IMR-90 (cell line): ENCODE measurements at regions not wholly inside any gene's neighbourhood (a gene's known extent, or its start where the extent isn't known, plus 50 kb on each side); places are given as distances from the start of the nearest gene placed in this dataset.

Source experiments
- ATAC-seq: fragments of 200-7000 bp; cut with Tn5 transposase; 2 replicates; pipeline ENCODE4 v1.9.1; 2020; ENCODE audit warnings: low read depth, mild to moderate bottlenecking, moderate library complexity
- BruUV-seq: library from RNA; stranded (reverse); fragments of 400-500 nt; replicated peaks from 2 replicates; lab custom pipeline; 2021; lab: Mats Ljungman, UMichigan
- CTCF ChIA-PET: fragments of 300-600 bp; formaldehyde crosslinking; extraction: SDS; loops from one replicate; lab custom pipeline; 2021; ENCODE audit warnings: antibody characterized with exemption; lab: Yijun Ruan, JAX
- POLR2A ChIA-PET: fragments of 300-600 bp; sonication (Branson Sonifier 250); formaldehyde crosslinking; loops from one replicate; lab custom pipeline; 2022; ENCODE audit warnings: antibody characterized with exemption; ENCODE audit not compliant: unreplicated experiment; lab: Charles Lee
- DNase-seq: peaks from one replicate; pipeline ENCODE4 v3.0.0; 2013
- H2AFZ ChIP-seq: replicated peaks from 2 replicates; pipeline ENCODE3; 2013; ENCODE audit warnings: low read length, mild to moderate bottlenecking; ENCODE audit not compliant: poor library complexity
- H2AK5ac ChIP-seq: 2 replicates; pipeline ENCODE4 v1.6.1; 2013; ENCODE audit warnings: low read depth, low read length, inconsistent platforms
- H2AK9ac ChIP-seq: replicated peaks from 2 replicates; pipeline ENCODE3; 2013; ENCODE audit warnings: mild to moderate bottlenecking, low read depth, low read length, moderate library complexity; ENCODE audit not compliant: poor library complexity
- H2BK120ac ChIP-seq: 2 replicates; pipeline ENCODE4 v1.6.1; 2013; ENCODE audit warnings: low read depth, low read length, inconsistent platforms
- H2BK15ac ChIP-seq: 3 replicates; pipeline ENCODE4 v1.6.1; 2013; ENCODE audit warnings: low read depth, low read length, inconsistent platforms
- H2BK20ac ChIP-seq: 2 replicates; pipeline ENCODE4 v1.6.1; 2013; ENCODE audit warnings: low read depth, mild to moderate bottlenecking, inconsistent platforms, low read length, moderate library complexity
- H2BK5ac ChIP-seq: 2 replicates; pipeline ENCODE4 v1.6.1; 2013; ENCODE audit warnings: mild to moderate bottlenecking, low read depth, low read length, inconsistent platforms; ENCODE audit not compliant: poor library complexity, severe bottlenecking
- H3K14ac ChIP-seq: replicated peaks from 2 replicates; pipeline ENCODE4 v1.6.1; 2013; ENCODE audit warnings: low read depth, low read length, inconsistent platforms
- H3K18ac ChIP-seq: 2 replicates; pipeline ENCODE4 v1.6.1; 2013; ENCODE audit warnings: low read depth, low read length, control low read depth
- H3K23ac ChIP-seq: 2 replicates; pipeline ENCODE4 v1.6.1; 2013; ENCODE audit warnings: low read depth, low read length, inconsistent platforms
- H3K27ac ChIP-seq: 2 replicates; pipeline ENCODE4 v1.5.1; 2013; ENCODE audit warnings: mild to moderate bottlenecking, control low read depth, low read length; ENCODE audit not compliant: insufficient read depth
- H3K27me3 ChIP-seq: 2 replicates; pipeline ENCODE4 v1.6.1; 2013; ENCODE audit warnings: low read length; ENCODE audit not compliant: control insufficient read depth, insufficient read depth
- H3K36me3 ChIP-seq: 2 replicates; pipeline ENCODE4 v1.6.1; 2013; ENCODE audit warnings: low read length, mixed read lengths; ENCODE audit not compliant: control insufficient read depth, insufficient read depth
- H3K4ac ChIP-seq: 2 replicates; pipeline ENCODE4 v1.6.1; 2013; ENCODE audit warnings: low read depth, low read length, inconsistent platforms
- H3K4me1 ChIP-seq: 2 replicates; pipeline ENCODE4 v1.6.1; 2013; ENCODE audit warnings: low read length, mixed read lengths; ENCODE audit not compliant: control insufficient read depth, insufficient read depth
- H3K4me2 ChIP-seq: 2 replicates; pipeline ENCODE4 v1.6.1; 2013; ENCODE audit warnings: low read depth, mild to moderate bottlenecking, control low read depth, low read length, moderate library complexity
- H3K4me3 ChIP-seq: 2 replicates; pipeline ENCODE4 v1.5.1; 2013; ENCODE audit warnings: low read depth, mild to moderate bottlenecking, control low read depth, low read length, moderate library complexity; ENCODE audit not compliant: insufficient read depth
- H3K56ac ChIP-seq: 2 replicates; pipeline ENCODE4 v1.6.1; 2013; ENCODE audit warnings: low read length, inconsistent platforms; ENCODE audit not compliant: insufficient read depth; ENCODE audit errors: extremely low read depth
- H3K79me1 ChIP-seq, 2 experiments: 2 replicates each; pipeline ENCODE4 v1.6.1; 2013; ENCODE audit warnings: low read length in 2 of 2, inconsistent platforms in 1 of 2, low read depth in 1 of 2
- H3K9ac ChIP-seq: 2 replicates; pipeline ENCODE4 v1.6.1; 2013; ENCODE audit warnings: low read depth, low read length, control low read depth
- H3K9me1 ChIP-seq: 2 replicates; pipeline ENCODE4 v1.6.1; 2013; ENCODE audit warnings: low read length, inconsistent platforms; ENCODE audit not compliant: insufficient read depth
- H3K9me3 ChIP-seq: 2 replicates; pipeline ENCODE4 v1.6.1; 2013; ENCODE audit warnings: low read length; ENCODE audit not compliant: control insufficient read depth, insufficient read depth
- H4K20me1 ChIP-seq: 2 replicates; pipeline ENCODE4 v1.6.1; 2013; ENCODE audit warnings: low read length, inconsistent platforms; ENCODE audit not compliant: insufficient read depth
- H4K5ac ChIP-seq: 2 replicates; pipeline ENCODE4 v1.6.1; 2013; ENCODE audit warnings: mild to moderate bottlenecking, low read depth, low read length, control low read depth
- H4K8ac ChIP-seq, 2 experiments: 2 replicates each; pipeline ENCODE4 v1.6.1; 2013; ENCODE audit warnings: low read depth in 2 of 2, low read length in 2 of 2, control low read depth in 1 of 2, inconsistent platforms in 1 of 2
- H4K91ac ChIP-seq: 2 replicates; pipeline ENCODE4 v1.6.1; 2013; ENCODE audit warnings: low read depth, low read length, inconsistent platforms; ENCODE audit not compliant: insufficient read depth
- BHLHE40 ChIP-seq: fragments of 150-350 bp; IDR thresholded peaks from 2 replicates; pipeline ENCODE4 v1.6.1; 2016; ENCODE audit warnings: mild to moderate bottlenecking, low read depth, low read length
- CEBPB ChIP-seq: IDR thresholded peaks from 2 replicates; pipeline ENCODE4 v1.6.1; 2012; ENCODE audit warnings: low read depth, low read length, improper control_type of control experiment
- CHD1 ChIP-seq: IDR thresholded peaks from 2 replicates; pipeline ENCODE4 v1.6.1; 2012; ENCODE audit warnings: low read depth, low read length, improper control_type of control experiment
- FOS ChIP-seq: fragments of 150-350 bp; IDR thresholded peaks from 2 replicates; pipeline ENCODE4 v1.6.1; 2016; ENCODE audit warnings: low read depth, low read length
- MAFK ChIP-seq: IDR thresholded peaks from 2 replicates; pipeline ENCODE4 v1.6.1; 2012; ENCODE audit warnings: low read depth, low read length, improper control_type of control experiment
- MXI1 ChIP-seq: IDR thresholded peaks from 2 replicates; pipeline ENCODE4 v1.6.1; 2012; ENCODE audit warnings: low read depth, mild to moderate bottlenecking, low read length, moderate library complexity, borderline replicate concordance
- POLR2A ChIP-seq: IDR thresholded peaks from 2 replicates; pipeline ENCODE4 v1.6.1; 2012; ENCODE audit warnings: mild to moderate bottlenecking, low read depth, low read length
- RCOR1 ChIP-seq: IDR thresholded peaks from 2 replicates; pipeline ENCODE4 v1.6.1; 2012; ENCODE audit warnings: mild to moderate bottlenecking, low read length, improper control_type of control experiment; ENCODE audit not compliant: insufficient replicate concordance
- RFX5 ChIP-seq: IDR thresholded peaks from 2 replicates; pipeline ENCODE4 v1.8.0; 2012; ENCODE audit warnings: low read depth, mild to moderate bottlenecking, low read length, moderate library complexity
- SMC3 ChIP-seq: fragments of 150-350 bp; IDR thresholded peaks from 2 replicates; pipeline ENCODE4 v1.6.1; 2016; ENCODE audit warnings: low read depth, mild to moderate bottlenecking, antibody characterized with exemption, low read length, moderate library complexity
- WGBS, 2 experiments: methylation state at CpG; one replicate each; pipeline versions ENCODE4 v1.1.5 to v1.1.7; 2013; ENCODE audit warnings: missing lambda C conversion rate in 2 of 2; ENCODE audit not compliant: insufficient read length in 1 of 2; ENCODE audit errors: extremely low coverage in 2 of 2; 5-methylcytosine and 5-hydroxymethylcytosine counted together
- dilution Hi-C: fragments of 300-500 bp; cut with HindIII; formaldehyde crosslinking; loops from one replicate; pipeline ENCODE4 v1.14.3; 2018; ENCODE audit warnings: low sequenced_read_pairs; ENCODE audit not compliant: unreplicated experiment
- in situ Hi-C: fragments of 300-500 bp; cut with MboI; formaldehyde crosslinking; loops from 3 replicates; pipeline ENCODE4 v1.14.3; 2019; ENCODE audit warnings: low sequenced_read_pairs, inconsistent platforms, mixed read lengths
- intact Hi-C: fragments of 100-400 bp; cut with micrococcal nuclease; formaldehyde crosslinking; loops from 2 replicates; pipeline ENCODE4 v1.10.0; 2022
- TF ChIP-seq, protein P1 (sequence below): fragments of 150-350 bp; IDR thresholded peaks from 2 replicates; pipeline ENCODE4 v1.6.1; 2017; ENCODE audit warnings: mild to moderate bottlenecking, antibody characterized with exemption, low read length, low read depth
- TF ChIP-seq, protein P2 (sequence below): conservative IDR thresholded peaks from 2 replicates; pipeline ENCODE4 v1.5.1; 2012; ENCODE audit warnings: mild to moderate bottlenecking, low read depth, low read length, improper control_type of control experiment
- TF ChIP-seq, protein P3 (sequence below): fragments of 150-350 bp; IDR thresholded peaks from 2 replicates; pipeline ENCODE4 v1.6.1; 2016; ENCODE audit warnings: low read depth, mild to moderate bottlenecking, low read length, moderate library complexity, borderline replicate concordance

DNA sequence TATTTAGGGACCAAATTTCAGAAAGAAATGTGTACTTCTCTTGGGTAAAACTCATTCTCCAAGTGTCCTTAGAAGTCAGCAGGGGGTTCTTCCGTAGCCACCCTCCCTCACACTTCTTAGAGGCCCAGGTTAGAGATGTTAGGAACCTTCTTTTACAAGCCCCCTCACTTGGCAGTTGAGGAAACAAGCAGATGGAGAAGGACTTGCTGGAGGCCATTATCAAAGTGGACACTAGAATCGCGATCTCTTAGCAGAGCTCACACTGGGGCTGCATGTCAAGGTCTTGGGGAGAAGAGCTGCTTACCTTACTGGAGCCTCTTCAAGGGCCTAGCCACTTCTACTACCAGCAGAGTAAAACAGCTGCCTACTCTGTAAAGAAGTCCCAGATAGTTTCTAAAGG lies 69.4 kb upstream of the POLG start:
- no peak overlapping the region for H3K27ac ChIP-seq
- no peaks in the 10 kb centered on the region for H4K20me1 ChIP-seq
- peaks cover 1% of the 10 kb centered on the region; the same call in 1 of the 2 replicates for H3K4me1 ChIP-seq
- no peak overlapping the region for H4K91ac ChIP-seq
- no peaks in the 10 kb centered on the region for H3K36me3 ChIP-seq
- no CpG with 5 or more reads among the region's 3 CpGs for WGBS, 2 experiments
- no peak overlapping the region for H3K18ac ChIP-seq
- CTCF ChIA-PET: no interaction called here
- H3K14ac ChIP-seq: no peak overlapping the region
- dilution Hi-C loops (no loop called here), in situ Hi-C loops (no loop called here), intact Hi-C loops (no loop called here)
- no peak overlapping the region for H3K23ac ChIP-seq
- H3K9me3 ChIP-seq: peaks cover 6% of the 10 kb centered on the region; the same call in 1 of the 2 replicates
- DNase-seq (no peak), ATAC-seq (no peak)
- no peak overlapping the region for H2AFZ ChIP-seq
- H2BK15ac ChIP-seq: no peak overlapping the region
- peaks cover 72% of the 10 kb centered on the region for H3K27me3 ChIP-seq
- TF ChIP-seq, protein P1, sequence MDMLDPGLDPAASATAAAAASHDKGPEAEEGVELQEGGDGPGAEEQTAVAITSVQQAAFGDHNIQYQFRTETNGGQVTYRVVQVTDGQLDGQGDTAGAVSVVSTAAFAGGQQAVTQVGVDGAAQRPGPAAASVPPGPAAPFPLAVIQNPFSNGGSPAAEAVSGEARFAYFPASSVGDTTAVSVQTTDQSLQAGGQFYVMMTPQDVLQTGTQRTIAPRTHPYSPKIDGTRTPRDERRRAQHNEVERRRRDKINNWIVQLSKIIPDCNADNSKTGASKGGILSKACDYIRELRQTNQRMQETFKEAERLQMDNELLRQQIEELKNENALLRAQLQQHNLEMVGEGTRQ: no peak
- TF ChIP-seq CHD1: no peak
- no peak for TF ChIP-seq POLR2A
- no peak for TF ChIP-seq FOS
- no peak for TF ChIP-seq SMC3
- TF ChIP-seq, protein P2, sequence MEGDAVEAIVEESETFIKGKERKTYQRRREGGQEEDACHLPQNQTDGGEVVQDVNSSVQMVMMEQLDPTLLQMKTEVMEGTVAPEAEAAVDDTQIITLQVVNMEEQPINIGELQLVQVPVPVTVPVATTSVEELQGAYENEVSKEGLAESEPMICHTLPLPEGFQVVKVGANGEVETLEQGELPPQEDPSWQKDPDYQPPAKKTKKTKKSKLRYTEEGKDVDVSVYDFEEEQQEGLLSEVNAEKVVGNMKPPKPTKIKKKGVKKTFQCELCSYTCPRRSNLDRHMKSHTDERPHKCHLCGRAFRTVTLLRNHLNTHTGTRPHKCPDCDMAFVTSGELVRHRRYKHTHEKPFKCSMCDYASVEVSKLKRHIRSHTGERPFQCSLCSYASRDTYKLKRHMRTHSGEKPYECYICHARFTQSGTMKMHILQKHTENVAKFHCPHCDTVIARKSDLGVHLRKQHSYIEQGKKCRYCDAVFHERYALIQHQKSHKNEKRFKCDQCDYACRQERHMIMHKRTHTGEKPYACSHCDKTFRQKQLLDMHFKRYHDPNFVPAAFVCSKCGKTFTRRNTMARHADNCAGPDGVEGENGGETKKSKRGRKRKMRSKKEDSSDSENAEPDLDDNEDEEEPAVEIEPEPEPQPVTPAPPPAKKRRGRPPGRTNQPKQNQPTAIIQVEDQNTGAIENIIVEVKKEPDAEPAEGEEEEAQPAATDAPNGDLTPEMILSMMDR: no peak
- TF ChIP-seq BHLHE40: no peak
- TF ChIP-seq CEBPB: no peak
- no peak for TF ChIP-seq RFX5
- TF ChIP-seq MAFK: no peak
- TF ChIP-seq, protein P3, sequence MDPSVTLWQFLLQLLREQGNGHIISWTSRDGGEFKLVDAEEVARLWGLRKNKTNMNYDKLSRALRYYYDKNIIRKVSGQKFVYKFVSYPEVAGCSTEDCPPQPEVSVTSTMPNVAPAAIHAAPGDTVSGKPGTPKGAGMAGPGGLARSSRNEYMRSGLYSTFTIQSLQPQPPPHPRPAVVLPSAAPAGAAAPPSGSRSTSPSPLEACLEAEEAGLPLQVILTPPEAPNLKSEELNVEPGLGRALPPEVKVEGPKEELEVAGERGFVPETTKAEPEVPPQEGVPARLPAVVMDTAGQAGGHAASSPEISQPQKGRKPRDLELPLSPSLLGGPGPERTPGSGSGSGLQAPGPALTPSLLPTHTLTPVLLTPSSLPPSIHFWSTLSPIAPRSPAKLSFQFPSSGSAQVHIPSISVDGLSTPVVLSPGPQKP: no peak
- TF ChIP-seq RCOR1: no peak
- TF ChIP-seq MXI1: no peak
- H3K79me1 ChIP-seq: no peaks in the 10 kb centered on the region
- H2BK120ac ChIP-seq: no peak overlapping the region
- no TSS peak for BruUV-seq
- H3K4me2 ChIP-seq: no peak overlapping the region
- no peak overlapping the region for H2AK5ac ChIP-seq
- no peak overlapping the region for H3K4me3 ChIP-seq
- POLR2A ChIA-PET: no interaction called here
- no peak overlapping the region for H3K4ac ChIP-seq
- no peak overlapping the region for H3K9ac ChIP-seq
- no peak overlapping the region for H4K5ac ChIP-seq
- no peak overlapping the region for H2AK9ac ChIP-seq
- H3K9me1 ChIP-seq: no peaks in the 10 kb centered on the region
- H3K56ac ChIP-seq: no peak overlapping the region
- H4K8ac ChIP-seq: no peak overlapping the region
- H2BK5ac ChIP-seq: no peak overlapping the region
- H2BK20ac ChIP-seq: no peak overlapping the region
